HFFc6 (cell line): ENCODE measurements at regions not wholly inside any gene's neighbourhood (a gene's known extent, or its start where the extent isn't known, plus 50 kb on each side); places are given as distances from the start of the nearest gene placed in this dataset.

Experiments
- DNase-seq: peaks from one replicate; pipeline ENCODE4 v3.0.0-alpha.2; 2018
- H3K27ac Mint-ChIP-seq: 2 replicates; pipeline ENCODE4 v1.8.0; 2020; ENCODE audit warnings: mild to moderate bottlenecking, mixed read lengths
- H3K27me3 Mint-ChIP-seq: 2 replicates; pipeline ENCODE4 v1.8.0; 2021; ENCODE audit warnings: mild to moderate bottlenecking, moderate library complexity, mixed read lengths; ENCODE audit not compliant: insufficient read depth
- H3K36me3 Mint-ChIP-seq: 2 replicates; pipeline ENCODE4 v1.8.0; 2021; ENCODE audit warnings: low read depth, mixed read lengths
- H3K4me1 Mint-ChIP-seq: 2 replicates; pipeline ENCODE4 v1.8.0; 2020; ENCODE audit warnings: low read depth, mixed read lengths
- H3K4me3 Mint-ChIP-seq: 2 replicates; pipeline ENCODE4 v1.8.0; 2020; ENCODE audit warnings: mild to moderate bottlenecking, moderate library complexity, mixed read lengths
- H3K9me3 Mint-ChIP-seq: 2 replicates; pipeline ENCODE4 v1.8.0; 2020; ENCODE audit warnings: mild to moderate bottlenecking, mixed read lengths
- TF ChIP-seq, protein P1 (sequence below): fragments of 200-600 bp; sonication (generic); IDR thresholded peaks from 2 replicates; pipeline ENCODE4 v1.5.0; 2021; ENCODE audit warnings: antibody characterized with exemption, mild to moderate bottlenecking

DNA sequence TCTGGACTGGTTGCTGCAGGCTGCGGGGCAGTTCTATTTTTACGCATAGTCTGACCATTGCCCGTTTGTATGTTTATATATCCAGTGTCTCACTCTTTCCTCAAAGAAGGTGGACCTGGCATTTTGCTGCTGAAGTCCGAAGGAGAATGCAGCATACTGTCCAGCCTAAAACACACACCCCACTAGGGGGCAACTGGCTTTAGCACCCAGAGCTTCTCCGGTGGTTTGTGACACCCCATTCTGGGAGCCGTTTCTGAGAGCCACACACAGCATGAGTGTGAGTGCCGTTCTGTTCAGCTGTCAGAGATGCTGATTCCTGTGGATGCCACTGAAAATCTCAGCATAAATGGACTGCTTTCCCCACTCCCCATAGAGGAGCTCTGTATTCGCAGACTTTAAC lies 290.5 kb upstream of the TAS2R1 start:
- peaks cover 16% of the 10 kb centered on the region for H3K9me3 Mint-ChIP-seq
- H3K36me3 Mint-ChIP-seq = peaks cover 11% of the 10 kb centered on the region
- TF ChIP-seq, protein P1, sequence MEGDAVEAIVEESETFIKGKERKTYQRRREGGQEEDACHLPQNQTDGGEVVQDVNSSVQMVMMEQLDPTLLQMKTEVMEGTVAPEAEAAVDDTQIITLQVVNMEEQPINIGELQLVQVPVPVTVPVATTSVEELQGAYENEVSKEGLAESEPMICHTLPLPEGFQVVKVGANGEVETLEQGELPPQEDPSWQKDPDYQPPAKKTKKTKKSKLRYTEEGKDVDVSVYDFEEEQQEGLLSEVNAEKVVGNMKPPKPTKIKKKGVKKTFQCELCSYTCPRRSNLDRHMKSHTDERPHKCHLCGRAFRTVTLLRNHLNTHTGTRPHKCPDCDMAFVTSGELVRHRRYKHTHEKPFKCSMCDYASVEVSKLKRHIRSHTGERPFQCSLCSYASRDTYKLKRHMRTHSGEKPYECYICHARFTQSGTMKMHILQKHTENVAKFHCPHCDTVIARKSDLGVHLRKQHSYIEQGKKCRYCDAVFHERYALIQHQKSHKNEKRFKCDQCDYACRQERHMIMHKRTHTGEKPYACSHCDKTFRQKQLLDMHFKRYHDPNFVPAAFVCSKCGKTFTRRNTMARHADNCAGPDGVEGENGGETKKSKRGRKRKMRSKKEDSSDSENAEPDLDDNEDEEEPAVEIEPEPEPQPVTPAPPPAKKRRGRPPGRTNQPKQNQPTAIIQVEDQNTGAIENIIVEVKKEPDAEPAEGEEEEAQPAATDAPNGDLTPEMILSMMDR = peak; percentile 49

DNA sequence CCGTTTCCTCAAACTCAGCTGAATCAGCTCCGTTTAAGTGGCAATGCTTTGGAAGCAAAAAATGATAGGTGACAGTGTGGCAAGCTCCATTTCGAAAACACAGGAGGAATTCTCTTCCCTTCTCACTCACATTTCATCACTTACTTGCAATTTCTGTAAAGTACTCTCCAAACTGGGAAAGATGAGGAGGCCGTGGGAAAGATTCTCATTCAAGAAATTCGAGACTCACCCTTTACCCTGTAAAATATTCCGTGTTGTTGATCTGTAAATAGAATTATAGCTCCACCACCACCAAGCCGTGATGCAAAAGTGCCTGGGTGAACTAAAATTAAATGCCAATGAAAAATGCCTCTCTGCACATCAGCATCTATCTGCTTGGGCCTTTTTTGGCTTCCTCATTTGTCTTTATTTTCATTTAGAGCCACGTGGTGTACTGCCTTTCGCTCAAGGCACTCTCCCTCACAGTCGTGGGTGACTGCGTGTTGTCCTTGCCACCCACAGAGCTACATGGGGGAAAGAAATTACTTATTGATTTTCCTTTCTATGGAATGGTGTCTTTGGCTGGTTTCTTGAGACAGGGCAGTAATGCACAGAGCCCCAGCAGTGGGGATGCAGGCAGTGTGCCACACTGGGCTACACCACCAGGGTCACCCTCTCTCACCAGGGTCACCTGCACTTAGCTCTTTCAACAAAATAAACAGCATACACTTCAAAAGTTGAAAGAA lies 289.3 kb upstream of the TAS2R1 start:
- peaks cover 11% of the 10 kb centered on the region for H3K36me3 Mint-ChIP-seq
- H3K4me3 Mint-ChIP-seq = no peak overlapping the region
- H3K4me1 Mint-ChIP-seq = peaks cover 6% of the 10 kb centered on the region
- H3K27ac Mint-ChIP-seq = no peak overlapping the region
- DNase-seq = no peak
- peaks cover 2% of the 10 kb centered on the region; the same call in 1 of the 2 replicates for H3K27me3 Mint-ChIP-seq
- H3K9me3 Mint-ChIP-seq = peaks cover 15% of the 10 kb centered on the region
- TF ChIP-seq, protein P1 = no peak

More for the DNA sequence above, 290.5 kb upstream of the TAS2R1 start:
- no peak for DNase-seq
- H3K27ac Mint-ChIP-seq = no peak overlapping the region
- H3K27me3 Mint-ChIP-seq = no peaks in the 10 kb centered on the region
- peaks cover 19% of the 10 kb centered on the region for H3K4me1 Mint-ChIP-seq
- H3K4me3 Mint-ChIP-seq = no peak overlapping the region

DNA sequence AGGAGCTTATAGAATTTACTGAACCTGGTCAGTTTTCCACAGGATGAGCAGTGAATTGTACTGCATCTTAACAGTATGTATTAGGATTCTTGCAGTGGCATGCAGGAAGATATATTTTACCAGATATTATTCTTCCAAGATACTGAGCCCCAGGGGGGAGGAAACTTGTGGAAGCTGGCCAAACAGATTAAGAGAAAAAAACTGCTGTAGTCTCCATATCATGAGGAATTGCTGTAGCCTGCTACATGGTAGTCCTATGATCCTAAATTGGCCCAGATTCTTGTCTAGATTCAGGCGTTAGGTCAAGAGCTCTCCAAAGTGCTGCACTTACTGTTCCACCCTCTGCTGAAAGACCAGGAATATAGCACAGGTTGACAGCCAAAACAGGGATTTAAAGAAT lies 275.5 kb upstream of the TAS2R1 start:
- Mint-ChIP-seq H3K9me3 (no peaks in the 10 kb centered on the region), H3K27me3 (peaks cover 2% of the 10 kb centered on the region), H3K27ac (no peak overlapping the region), H3K4me1 (peaks cover 11% of the 10 kb centered on the region), H3K4me3 (no peak overlapping the region), H3K36me3 (no peaks in the 10 kb centered on the region)
- DNase-seq = no peak
- TF ChIP-seq, protein P1 = no peak

DNA sequence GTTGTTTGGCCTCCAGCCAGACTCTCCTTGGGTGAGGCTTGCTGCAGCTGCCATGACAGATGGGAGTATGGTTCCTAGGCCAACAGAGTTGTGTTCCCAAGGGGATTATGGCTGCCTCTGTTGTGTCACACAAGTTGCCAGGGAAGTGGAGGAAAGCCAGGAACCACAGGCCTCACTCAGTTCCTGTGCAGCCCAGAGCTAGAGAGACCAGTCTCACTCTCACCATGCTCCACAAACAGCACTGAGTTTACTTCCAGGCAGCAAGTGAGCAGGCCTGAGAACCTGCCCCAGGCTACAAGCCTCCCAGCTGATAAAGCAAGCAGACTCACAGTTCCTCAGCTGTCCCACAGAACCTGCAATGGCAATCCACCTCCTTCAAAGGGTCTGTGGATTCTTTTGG lies 273.6 kb upstream of the TAS2R1 start:
- no peaks in the 10 kb centered on the region for H3K36me3 Mint-ChIP-seq
- 0 out of 2 replicates have a peak overlapping the region, but pooled peaks have one; percentile 31 for H3K27ac Mint-ChIP-seq
- TF ChIP-seq, protein P1 = no peak
- DNase-seq = peak; percentile 52
- H3K9me3 Mint-ChIP-seq = no peaks in the 10 kb centered on the region
- H3K4me3 Mint-ChIP-seq = no peak overlapping the region
- H3K27me3 Mint-ChIP-seq = peaks cover 2% of the 10 kb centered on the region; the same call in 1 of the 2 replicates
- peaks cover 15% of the 10 kb centered on the region for H3K4me1 Mint-ChIP-seq

DNA sequence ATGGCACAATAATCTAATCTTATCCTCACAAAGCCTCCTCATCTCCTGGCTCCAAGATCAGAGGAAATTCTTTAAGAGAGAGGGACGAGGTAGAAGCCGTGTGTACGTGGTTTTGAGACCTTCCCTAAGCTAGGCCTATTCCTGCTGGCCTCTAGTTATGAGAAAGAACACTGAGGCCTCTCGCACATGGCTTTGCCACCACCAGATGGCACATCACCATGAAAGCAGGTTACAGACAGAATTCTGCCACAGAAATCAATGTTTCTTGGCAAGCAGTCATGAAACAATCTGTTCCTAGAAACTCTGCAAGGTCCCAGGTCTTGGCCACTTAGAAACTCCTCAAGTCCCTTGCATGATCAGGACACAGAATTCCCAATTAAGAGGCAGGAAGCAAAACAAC lies 268.2 kb upstream of the TAS2R1 start:
- Mint-ChIP-seq H3K27ac (no peak overlapping the region), H3K9me3 (no peaks in the 10 kb centered on the region), H3K4me1 (peaks cover 18% of the 10 kb centered on the region), H3K27me3 (peaks cover 5% of the 10 kb centered on the region), H3K4me3 (no peak overlapping the region), H3K36me3 (no peaks in the 10 kb centered on the region)
- TF ChIP-seq, protein P1 = peak; percentile 81
- DNase-seq = peak; percentile 51
